ENCODE measurements at regions not wholly inside any gene's neighbourhood (a gene's known extent, or its start where the extent isn't known, plus 50 kb on each side); places are given as distances from the start of the nearest gene placed in this dataset.

- no peak for DNase-seq
Observed at GRCh38 chr14:42011221-42011620, 404.5 kb downstream of the LRFN5 start.

DNA sequence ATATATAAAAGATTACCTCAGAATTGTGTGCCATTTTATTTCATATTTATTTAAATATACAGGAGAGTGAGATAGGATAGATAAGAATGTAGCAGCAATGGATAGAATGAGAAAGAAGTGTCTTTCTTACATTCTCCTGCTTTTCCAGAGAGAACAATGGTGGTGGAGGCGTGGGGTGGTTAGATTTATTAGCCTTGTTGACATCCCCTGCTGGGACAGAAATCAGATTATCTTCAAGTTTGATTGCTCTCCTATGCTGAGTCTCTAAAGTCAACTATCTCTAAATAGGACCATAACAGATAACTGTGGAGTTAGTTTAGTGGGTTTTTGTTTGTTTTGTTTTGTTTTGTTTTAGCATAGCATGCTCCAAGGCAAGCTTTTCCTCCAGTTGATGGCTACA lies 397.6 kb downstream of the LRFN5 start:
- no peak for DNase-seq

DNA sequence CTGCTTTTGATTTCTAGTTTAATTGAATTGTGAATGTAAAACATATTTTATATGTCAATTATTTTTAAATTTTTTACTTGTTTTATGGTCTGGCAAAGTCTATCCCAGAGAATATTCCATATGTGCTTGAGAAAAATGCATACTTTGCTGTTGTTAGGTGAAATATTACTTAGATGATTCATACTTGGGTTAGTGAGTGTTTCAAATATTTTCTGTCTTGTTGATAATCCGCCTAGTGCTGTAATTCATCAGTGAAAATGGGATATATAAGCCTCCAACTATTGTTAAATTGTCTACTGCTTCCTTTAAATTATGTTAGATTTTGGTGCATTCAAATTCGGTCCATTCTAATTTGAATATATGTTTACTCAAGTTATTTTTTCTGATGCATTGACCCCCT lies 395.5 kb downstream of the LRFN5 start:
- DNase-seq = no peak

DNA sequence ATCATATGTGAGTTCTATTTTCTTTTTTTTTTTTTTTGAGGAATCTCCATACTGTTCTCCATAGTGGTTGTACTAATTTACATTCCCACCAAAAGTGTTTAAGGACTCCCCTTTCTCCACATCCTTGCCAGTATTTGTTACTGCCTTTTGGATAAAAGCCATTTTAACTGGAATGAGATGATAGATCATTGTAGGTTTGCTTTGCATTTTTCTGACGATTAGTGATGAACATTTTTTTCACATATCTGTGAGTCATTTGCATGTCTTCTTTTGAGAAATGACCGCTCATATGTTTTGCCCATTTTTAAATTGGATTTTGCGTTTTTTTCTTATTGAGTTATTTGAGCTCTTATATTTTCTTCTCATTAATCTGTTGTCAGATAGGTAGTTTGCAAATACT lies 394.8 kb downstream of the LRFN5 start:
- no peak for DNase-seq

DNA sequence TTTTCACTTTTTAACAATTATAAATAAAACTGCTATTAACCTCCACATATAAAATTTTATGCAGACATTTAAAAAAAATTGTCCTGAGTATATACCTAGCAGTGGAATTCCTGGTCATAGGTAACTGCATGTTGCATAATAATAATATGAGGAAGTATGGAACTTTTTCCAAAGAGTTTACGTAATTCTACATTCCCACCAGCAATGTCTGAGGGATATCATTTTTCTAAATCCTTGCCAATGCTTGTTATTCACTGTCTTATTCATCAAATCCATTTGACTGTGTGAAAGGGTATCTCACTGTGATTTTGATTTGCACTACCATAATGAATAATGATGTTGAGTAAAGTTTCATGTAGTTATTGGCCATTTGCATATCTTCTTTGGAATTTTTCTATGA lies 393.8 kb downstream of the LRFN5 start:
- DNase-seq = no peak

- no peak for DNase-seq
Observed at GRCh38 chr14:41993687-41994086, 387.0 kb downstream of the LRFN5 start.

DNA sequence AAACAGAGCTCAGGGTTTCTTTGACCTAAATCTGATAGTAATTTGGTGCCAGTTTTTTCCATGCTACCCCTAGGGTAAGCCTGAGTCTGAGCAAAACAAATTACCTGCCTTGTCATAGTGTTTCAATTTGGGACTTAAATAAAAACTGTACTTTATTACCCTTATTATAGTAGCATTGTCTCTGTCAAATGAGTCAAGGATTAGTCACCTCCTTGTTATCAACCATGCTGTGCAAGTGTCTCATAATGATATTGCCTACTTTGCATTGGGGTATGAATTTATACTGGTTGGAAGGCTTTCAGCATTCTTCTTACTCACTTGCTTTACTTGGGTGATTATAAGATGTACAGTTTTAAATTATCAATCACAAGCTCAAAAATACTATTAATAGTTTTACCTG lies 380.0 kb downstream of the LRFN5 start:
- no peak for DNase-seq

DNA sequence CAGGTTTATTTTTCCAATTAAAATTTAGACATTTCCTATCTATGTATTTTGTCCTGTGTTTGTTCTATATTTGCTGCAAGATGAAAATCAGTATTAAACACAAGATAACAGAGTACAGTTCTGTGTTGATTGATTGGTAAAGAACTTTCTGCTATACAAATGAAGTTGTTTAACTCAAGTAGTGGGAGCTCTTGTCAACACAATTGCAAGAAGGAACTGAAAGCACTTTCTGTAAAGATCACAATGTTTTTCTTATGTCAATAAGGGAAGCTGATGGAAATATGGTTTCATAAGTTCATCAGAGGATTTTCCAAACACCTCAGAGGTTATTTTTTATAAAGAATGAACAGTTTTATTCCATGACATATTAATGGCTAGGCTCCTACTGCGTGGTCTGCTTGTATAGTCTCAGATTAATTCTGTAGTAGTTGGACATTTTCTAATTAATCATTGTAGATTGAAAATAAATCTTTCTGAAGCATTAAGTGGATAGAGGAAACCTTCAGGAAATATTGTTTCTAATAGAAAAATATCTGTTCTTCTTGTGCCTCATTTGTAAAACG lies 379.5 kb downstream of the LRFN5 start:
- DNase-seq = no peak

GRCh38 chr14:41973178-41973577 lies 366.5 kb downstream of the LRFN5 start:
- no peak for DNase-seq

DNA sequence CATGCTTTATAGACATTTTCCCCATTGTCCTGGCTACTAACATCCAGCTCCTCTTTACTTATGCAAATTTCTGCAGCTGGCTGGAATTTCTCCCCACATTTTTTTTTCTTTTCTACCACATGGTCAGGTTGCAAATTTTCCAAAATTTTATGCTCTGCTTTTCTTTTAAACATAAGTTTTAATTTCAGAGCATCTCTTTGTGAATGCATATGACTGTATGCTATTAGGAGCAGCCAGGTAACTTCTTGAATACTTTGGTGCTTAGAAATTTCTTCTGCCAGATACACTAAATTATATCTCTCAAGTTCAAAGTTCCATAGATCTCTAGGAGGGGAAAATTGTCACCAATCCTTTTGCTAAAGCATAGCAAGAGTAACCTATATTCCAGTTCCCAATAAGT lies 365.9 kb downstream of the LRFN5 start:
- no peak for DNase-seq

DNA sequence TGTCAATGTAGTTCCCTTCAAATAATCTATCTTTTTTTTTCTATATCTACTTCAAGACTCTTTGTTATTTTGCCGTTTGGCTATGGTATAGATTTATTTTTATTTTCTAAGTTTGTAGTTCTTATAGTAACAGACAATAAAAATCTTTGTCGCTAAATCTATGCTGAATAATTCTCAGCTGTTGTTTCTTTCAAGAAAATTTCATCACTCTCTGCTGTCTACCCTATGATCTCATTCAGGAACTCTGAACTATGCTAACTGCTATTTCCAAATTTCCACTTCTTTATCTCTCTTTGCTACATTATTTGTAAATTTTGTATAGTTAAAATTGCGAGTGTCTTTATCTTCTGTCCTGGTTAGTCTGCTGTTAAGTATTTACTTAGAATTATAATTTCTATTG lies 353.6 kb downstream of the LRFN5 start:
- DNase-seq = no peak

- DNase-seq = no peak
Observed at GRCh38 chr14:41957459-41957858, 350.8 kb downstream of the LRFN5 start.

Measured in activated CD4-positive, alpha-beta T cell treated with anti-CD3 and anti-CD28 coated beads, Interleukin-2, Interleukin-6, amounts not matched to agents 100 ng/mL and 50 ng/mL, durations not matched to agents 16 hours and 8 hours (primary cell).